B cell (primary cell): ENCODE measurements at regions not wholly inside any gene's neighbourhood (a gene's known extent, or its start where the extent isn't known, plus 50 kb on each side); places are given as distances from the start of the nearest gene placed in this dataset.

Experiments used
- ATAC-seq: fragments of 200-7000 bp; cut with Tn5 transposase; one replicate; pipeline ENCODE4 v1.10.0; 2021; ENCODE audit warnings: low read depth, mild to moderate bottlenecking, moderate number of reproducible peaks, moderate library complexity
- CTCF ChIA-PET: fragments of 350-600 bp; sonication (Branson Sonifier 250); formaldehyde crosslinking; loops from one replicate; lab custom pipeline; 2021; ENCODE audit warnings: antibody characterized with exemption, inconsistent platforms; lab: Charles Lee
- POLR2A ChIA-PET: fragments of 350-600 bp; sonication (Branson Sonifier 250); formaldehyde crosslinking; loops from one replicate; lab custom pipeline; 2021; ENCODE audit warnings: antibody characterized with exemption; lab: Charles Lee
- DNase-seq: peaks from one replicate; pipeline ENCODE4 v3.0.0; 2013
- H2AFZ ChIP-seq: 2 replicates; pipeline ENCODE4 v1.6.1; 2012; ENCODE audit warnings: mild to moderate bottlenecking, low read depth, low read length; ENCODE audit not compliant: insufficient read depth, poor library complexity, severe bottlenecking
- H3K27ac ChIP-seq, 2 donors: 1 replicate in 1 of 2; 2 replicates in 1 of 2; pipeline ENCODE4 v1.5.1; 2012 to 2013; ENCODE audit warnings: low read length in 2 of 2, mild to moderate bottlenecking in 2 of 2, moderate library complexity in 1 of 2
- H3K27me3 ChIP-seq, 4 experiments: fragments of 200-600 bp in 1 of 4; sonication (generic) in 1 of 4; replicated peaks in 1 of 4; 1 replicate in 2 of 4; 2 replicates in 2 of 4; pipeline versions ENCODE4 v1.6.1 to v1.7.0; 2013 to 2016; ENCODE audit warnings: low read length in 3 of 4, mild to moderate bottlenecking in 2 of 4, mixed read lengths in 1 of 4, moderate library complexity in 1 of 4; ENCODE audit not compliant: insufficient read depth in 4 of 4, control insufficient read depth in 3 of 4; ENCODE audit errors: control extremely low read depth in 1 of 4
- H3K36me3 ChIP-seq, 2 experiments: replicated peaks in 1 of 2; 1 replicate in 1 of 2; 2 replicates in 1 of 2; pipeline versions ENCODE4 v1.6.1 to v1.7.1; 2013; ENCODE audit warnings: low read length in 1 of 2; ENCODE audit not compliant: insufficient read depth in 2 of 2, control insufficient read depth in 1 of 2; ENCODE audit errors: control extremely low read depth in 1 of 2, extremely low read depth in 1 of 2
- H3K4me1 ChIP-seq, 2 donors: fragments of 200-600 bp in 1 of 2; sonication (generic) in 1 of 2; 1 replicate in 1 of 2; 2 replicates in 1 of 2; pipeline versions ENCODE4 v1.5.1 to v1.6.1; 2013 to 2017; ENCODE audit warnings: low read length in 2 of 2; ENCODE audit not compliant: control insufficient read depth in 2 of 2, insufficient read depth in 2 of 2
- H3K4me2 ChIP-seq: replicated peaks from 2 replicates; pipeline ENCODE3; 2012; ENCODE audit warnings: mild to moderate bottlenecking, low read depth, low read length; ENCODE audit not compliant: poor library complexity, severe bottlenecking
- H3K4me3 ChIP-seq, 5 experiments: fragments of 200-600 bp in 1 of 5; sonication (generic) in 1 of 5; 1 replicate in 3 of 5; 2 replicates in 2 of 5; pipeline versions ENCODE4 v1.5.1 to v1.7.0; 2011 to 2016; ENCODE audit warnings: low read length in 4 of 5, mild to moderate bottlenecking in 4 of 5, low read depth in 2 of 5, control low read depth in 1 of 5, moderate library complexity in 1 of 5; ENCODE audit not compliant: insufficient read depth in 1 of 5; ENCODE audit errors: control extremely low read depth in 1 of 5, extremely low read depth in 1 of 5
- H3K79me2 ChIP-seq: fragments of 200-600 bp; sonication (generic); one replicate; pipeline ENCODE4 v1.6.0; 2016; ENCODE audit warnings: low read length; ENCODE audit not compliant: control insufficient read depth, insufficient read depth
- H3K9ac ChIP-seq: fragments of 200-600 bp; sonication (generic); 2 replicates; pipeline ENCODE4 v1.6.1; 2017; ENCODE audit warnings: mild to moderate bottlenecking, low read length, moderate library complexity
- H3K9me3 ChIP-seq, 3 donors: one replicate each; pipeline versions ENCODE4 v1.6.1 to v1.7.1; 2013; ENCODE audit warnings: low read length in 2 of 3; ENCODE audit not compliant: control insufficient read depth in 2 of 3, insufficient read depth in 1 of 3; ENCODE audit errors: control extremely low read depth in 1 of 3
- H4K20me1 ChIP-seq: 2 replicates; pipeline ENCODE4 v1.6.0; 2012; ENCODE audit warnings: mild to moderate bottlenecking, low read length; ENCODE audit not compliant: insufficient read depth, control insufficient read depth, poor library complexity, severe bottlenecking
- H3K27ac Mint-ChIP-seq: one replicate; pipeline ENCODE4 v1.8.0; 2021; ENCODE audit warnings: mixed read lengths
- H3K27me3 Mint-ChIP-seq: one replicate; pipeline ENCODE4 v1.8.0; 2021; ENCODE audit warnings: mixed read lengths
- H3K4me1 Mint-ChIP-seq: one replicate; pipeline ENCODE4 v1.8.0; 2021; ENCODE audit warnings: mixed read lengths
- H3K4me3 Mint-ChIP-seq: one replicate; pipeline ENCODE4 v1.8.0; 2021; ENCODE audit warnings: mixed read lengths
- H3K9me3 Mint-ChIP-seq: one replicate; pipeline ENCODE4 v1.8.0; 2022; ENCODE audit warnings: mixed read lengths; ENCODE audit not compliant: insufficient read depth
- CTCF ChIP-seq: fragments of 200-600 bp; IDR thresholded peaks from one replicate; pipeline ENCODE4 v1.8.0; 2022; ENCODE audit warnings: antibody characterized with exemption, mild to moderate bottlenecking
- EZH2 ChIP-seq: IDR thresholded peaks from 2 replicates; pipeline ENCODE4 v1.6.1; 2012; ENCODE audit warnings: borderline replicate concordance, low read depth, mild to moderate bottlenecking, moderate library complexity, low read length; ENCODE audit not compliant: insufficient read depth, poor library complexity, severe bottlenecking
- WGBS: methylation state at CpG from one replicate; pipeline ENCODE4 v1.1.5; 2013; ENCODE audit warnings: missing lambda C conversion rate; ENCODE audit not compliant: insufficient coverage; 5-methylcytosine and 5-hydroxymethylcytosine counted together
- intact Hi-C: fragments of 100-400 bp; cut with micrococcal nuclease; formaldehyde crosslinking; loops from one replicate; pipeline ENCODE4 v1.10.0; 2022

- no peak overlapping the region for H3K4me3 ChIP-seq
- Mint-ChIP-seq H3K4me3 (no peak overlapping the region), H3K4me1 (no peaks in the 10 kb centered on the region), H3K9me3 (peaks cover 3% of the 10 kb centered on the region), H3K27me3 (peaks cover 3% of the 10 kb centered on the region), H3K27ac (no peak overlapping the region)
- H3K4me1 ChIP-seq = no peaks in the 10 kb centered on the region
- no peaks in the 10 kb centered on the region for H3K36me3 ChIP-seq
- H3K4me2 ChIP-seq = no peak overlapping the region
- WGBS = 95% methylated on average over 6 of the region's 8 CpGs
- peaks cover 0 to 9% (median 0%) of the 10 kb centered on the region in 3 donors for H3K9me3 ChIP-seq
- H3K9ac ChIP-seq = no peak overlapping the region
- intact Hi-C loops = no loop called here
- no peak overlapping the region for H2AFZ ChIP-seq
- ChIA-PET POLR2A (no interaction called here), CTCF (no interaction called here)
- no peak overlapping the region for H3K27ac ChIP-seq
- no peak for ATAC-seq
- TF ChIP-seq EZH2 = no peak
- no peak for TF ChIP-seq CTCF
- H4K20me1 ChIP-seq = no peaks in the 10 kb centered on the region
- no peaks in the 10 kb centered on the region for H3K27me3 ChIP-seq
- DNase-seq = no peak
- H3K79me2 ChIP-seq = no peaks in the 10 kb centered on the region
These were observed 314.9 kb upstream of the AUTS2 start for GRCh38 chr7:69283421-69283820.

- no peak for DNase-seq
- intact Hi-C loops = no loop called here
- ChIA-PET POLR2A (no interaction called here), CTCF (no interaction called here)
- H3K4me1 ChIP-seq = no peaks in the 10 kb centered on the region
- H3K4me2 ChIP-seq = no peak overlapping the region
- Mint-ChIP-seq H3K9me3 (peaks cover 3% of the 10 kb centered on the region), H3K27me3 (no peaks in the 10 kb centered on the region), H3K4me1 (no peaks in the 10 kb centered on the region), H3K4me3 (no peak overlapping the region), H3K27ac (no peak overlapping the region)
- H3K27me3 ChIP-seq = no peaks in the 10 kb centered on the region
- H3K9me3 ChIP-seq = peaks cover 0 to 9% (median 0%) of the 10 kb centered on the region in 3 donors
- no peak for ATAC-seq
- no peaks in the 10 kb centered on the region for H4K20me1 ChIP-seq
- H2AFZ ChIP-seq = no peak overlapping the region
- H3K36me3 ChIP-seq = no peaks in the 10 kb centered on the region
- H3K4me3 ChIP-seq = no peak overlapping the region
- no peak for TF ChIP-seq CTCF
- no peak for TF ChIP-seq EZH2
- no peaks in the 10 kb centered on the region for H3K79me2 ChIP-seq
- H3K27ac ChIP-seq = no peak overlapping the region
- H3K9ac ChIP-seq = no peak overlapping the region
These were observed 312.4 kb upstream of the AUTS2 start for GRCh38 chr7:69285854-69286253.
